ENCODE measurements at regions not wholly inside any gene's neighbourhood (a gene's known extent, or its start where the extent isn't known, plus 50 kb on each side); places are given as distances from the start of the nearest gene placed in this dataset.

- no peak for DNase-seq
Observed at GRCh38 chr16:65782611-65783600, 583.6 kb upstream of the CDH5 start.

GRCh38 chr16:65781855-65782254 is 584.6 kb upstream of the CDH5 start:
- no peak for DNase-seq

- no peak for DNase-seq
Observed at GRCh38 chr16:65781363-65781762, 585.1 kb upstream of the CDH5 start.

GRCh38 chr16:65779201-65779600 is 587.3 kb upstream of the CDH5 start:
- no peak for DNase-seq

- no peak for DNase-seq
Observed at GRCh38 chr16:65776639-65777183, 589.8 kb upstream of the CDH5 start.

- no peak for DNase-seq
Observed at GRCh38 chr16:65775829-65776228, 590.7 kb upstream of the CDH5 start.

- no peak for DNase-seq
Observed at GRCh38 chr16:65774350-65774749, 592.1 kb upstream of the CDH5 start.

GRCh38 chr16:65773301-65773874 is 593.1 kb upstream of the CDH5 start:
- no peak for DNase-seq

GRCh38 chr16:65772134-65772732 is 594.3 kb upstream of the CDH5 start:
- no peak for DNase-seq

GRCh38 chr16:65771707-65772106 is 594.8 kb upstream of the CDH5 start:
- no peak for DNase-seq

GRCh38 chr16:65770752-65771151 is 595.7 kb upstream of the CDH5 start:
- DNase-seq: no peak

GRCh38 chr16:65769776-65770438 is 596.6 kb upstream of the CDH5 start:
- no peak for DNase-seq

- DNase-seq: no peak
Observed at GRCh38 chr16:65769055-65769465, 597.4 kb upstream of the CDH5 start.

GRCh38 chr16:65767125-65767524 is 599.4 kb upstream of the CDH5 start:
- no peak for DNase-seq

GRCh38 chr16:65763640-65764305 is 602.7 kb upstream of the CDH5 start:
- DNase-seq: no peak

GRCh38 chr16:65760874-65761273 is 605.6 kb upstream of the CDH5 start:
- DNase-seq: no peak

GRCh38 chr16:65758620-65759019 is 607.9 kb upstream of the CDH5 start:
- no peak for DNase-seq

- no peak for DNase-seq
Observed at GRCh38 chr16:65757064-65757463, 609.4 kb upstream of the CDH5 start.

- no peak for DNase-seq
Observed at GRCh38 chr16:65756163-65756562, 610.3 kb upstream of the CDH5 start.

- DNase-seq: no peak
Observed at GRCh38 chr16:65754820-65755691, 611.4 kb upstream of the CDH5 start.

GRCh38 chr16:65752522-65752844 is 614.0 kb upstream of the CDH5 start:
- no peak for DNase-seq

Data from activated naive CD4-positive, alpha-beta T cell (primary cell).